ENCODE measurements at regions not wholly inside any gene's neighbourhood (a gene's known extent, or its start where the extent isn't known, plus 50 kb on each side); places are given as distances from the start of the nearest gene placed in this dataset.

DNA sequence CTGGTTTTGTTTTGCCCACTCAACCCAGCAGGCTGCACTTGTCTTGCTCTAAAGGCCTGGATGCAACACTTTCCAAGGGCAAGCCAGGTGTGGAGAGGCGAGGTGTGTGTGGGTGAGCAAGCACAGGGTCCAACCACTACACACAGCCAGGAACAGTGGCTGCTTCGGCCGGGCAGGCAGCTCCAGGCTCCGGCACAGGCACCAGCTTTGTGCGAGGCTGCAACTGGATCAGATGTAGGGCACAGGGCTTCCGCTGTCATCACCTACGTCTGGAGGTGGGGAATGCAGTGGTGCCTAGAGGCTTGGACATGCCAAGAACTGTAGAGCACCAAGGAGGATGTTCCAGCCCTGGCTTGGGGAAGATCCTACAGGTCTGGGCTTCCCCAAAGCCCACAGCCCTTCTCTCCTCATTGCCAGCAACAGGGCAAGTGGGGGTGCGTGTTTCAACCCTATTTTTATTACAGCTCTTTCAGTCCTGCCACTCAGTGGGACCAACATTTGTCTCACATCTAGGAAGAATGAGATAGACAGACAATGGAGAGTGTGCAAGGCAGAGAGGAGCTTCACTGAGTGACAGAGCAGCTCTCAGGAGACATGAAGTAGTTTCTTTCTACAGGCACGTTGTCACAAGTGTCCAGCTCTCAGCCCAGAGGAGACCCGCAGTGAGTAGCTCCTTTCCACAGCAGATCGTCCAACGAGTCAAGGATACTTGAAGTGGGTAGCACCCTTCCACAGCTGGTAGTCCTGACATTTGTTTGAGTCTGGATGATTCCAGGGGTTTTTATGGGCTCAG, 622.2 kb downstream of the CDH9 start:
- Histone ChIP-seq H3K9me3 (ENCODE audit: low read length) (peaks cover 22% of the 10 kb centered on the region), H3K27me3 (ENCODE audit: control insufficient read depth in 1 of 2, insufficient read depth in 2 of 2, low read length in 2 of 2) (no peaks in the 10 kb centered on the region), H3K4me3 (replicated peaks in 1 of 3; ENCODE audit: insufficient read depth in 1 of 3, low read depth in 2 of 3, low read length in 3 of 3) (no peak overlapping the region), H3K36me3 (replicated peaks in 1 of 2; ENCODE audit: control insufficient read depth in 1 of 2, insufficient read depth in 2 of 2, low read length in 2 of 2) (no peaks in the 10 kb centered on the region), H3K4me2 (ENCODE audit: low read depth, low read length) (no peak overlapping the region), H3K9ac (ENCODE audit: insufficient read depth, low read depth, low read length) (no peak overlapping the region), H3K79me2 (ENCODE audit: insufficient read depth, low read length) (no peaks in the 10 kb centered on the region), H3K4me1 (ENCODE audit: insufficient read depth, low read length) (no peaks in the 10 kb centered on the region), H3K27ac (ENCODE audit: extremely low read length, insufficient read depth, low read length) (no peak overlapping the region), H4K20me1 (ENCODE audit: insufficient read depth, low read length) (no peaks in the 10 kb centered on the region), H2AFZ (ENCODE audit: low read length) (no peak overlapping the region)
- no peak for ATAC-seq
- no peak for DNase-seq (ENCODE audit: low spot score)
- POLR2A ChIA-PET = no interaction called here
- no TSS peak for BruUV-seq (replicated peaks)
- CTCF ChIA-PET (ENCODE audit: low intra/inter-chr PET ratio, low total read pairs) = no interaction called here
- FAIRE-seq = no peak
- intact Hi-C loops (cut with micrococcal nuclease; ENCODE audit: unreplicated experiment) = no loop called here
- in situ Hi-C loops (cut with HindIII; ENCODE audit: extremely low pct_ligation_motif_present, low pct_unique_long_range_greater_than_20kb) = no loop called here
- 6% methylated on average over 8 of the region's 12 CpGs for WGBS (ENCODE audit: low lambda C conversion rate)
- TF ChIP-seq DPF2 (CRISPR knock-in tag; IDR thresholded peaks at IDR 0.05; ENCODE audit: borderline replicate concordance, low read depth) (no peak), KMT2A (CRISPR knock-in tag; IDR thresholded peaks at IDR 0.05) (no peak), ZFAT (CRISPR knock-in tag; conservative IDR thresholded peaks at IDR 0.05) (no peak)
- TF ChIP-seq, protein P1, sequence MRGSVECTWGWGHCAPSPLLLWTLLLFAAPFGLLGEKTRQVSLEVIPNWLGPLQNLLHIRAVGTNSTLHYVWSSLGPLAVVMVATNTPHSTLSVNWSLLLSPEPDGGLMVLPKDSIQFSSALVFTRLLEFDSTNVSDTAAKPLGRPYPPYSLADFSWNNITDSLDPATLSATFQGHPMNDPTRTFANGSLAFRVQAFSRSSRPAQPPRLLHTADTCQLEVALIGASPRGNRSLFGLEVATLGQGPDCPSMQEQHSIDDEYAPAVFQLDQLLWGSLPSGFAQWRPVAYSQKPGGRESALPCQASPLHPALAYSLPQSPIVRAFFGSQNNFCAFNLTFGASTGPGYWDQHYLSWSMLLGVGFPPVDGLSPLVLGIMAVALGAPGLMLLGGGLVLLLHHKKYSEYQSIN (CRISPR knock-in tag; IDR thresholded peaks at IDR 0.05; ENCODE audit: borderline replicate concordance) = no peak

DNA sequence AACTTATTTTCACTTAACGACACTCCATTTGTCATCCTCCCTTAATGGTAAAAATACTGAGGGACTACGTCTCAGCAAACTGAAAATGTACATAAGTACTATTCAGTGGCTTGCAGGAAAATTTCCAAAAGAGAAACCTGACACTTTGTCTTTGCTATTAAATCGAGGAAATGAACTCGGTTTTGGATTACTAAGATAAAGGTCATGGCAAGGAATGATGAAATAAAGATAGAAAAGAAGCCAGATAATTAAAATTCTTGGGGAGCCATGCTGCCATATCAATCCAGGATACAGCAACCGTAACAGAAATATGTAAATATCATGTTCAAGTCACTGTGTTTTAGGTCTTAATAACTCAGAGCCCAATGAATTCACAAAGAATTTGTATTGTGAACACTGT, 647.8 kb downstream of the CDH9 start:
- ATAC-seq = no peak
- Histone ChIP-seq H3K4me1 (ENCODE audit: insufficient read depth, low read length) (no peaks in the 10 kb centered on the region), H3K27me3 (ENCODE audit: control insufficient read depth in 1 of 2, insufficient read depth in 2 of 2, low read length in 2 of 2) (no peaks in the 10 kb centered on the region), H3K9me3 (ENCODE audit: low read length) (peaks cover 50% of the 10 kb centered on the region), H4K20me1 (ENCODE audit: insufficient read depth, low read length) (no peaks in the 10 kb centered on the region), H3K79me2 (ENCODE audit: insufficient read depth, low read length) (no peaks in the 10 kb centered on the region), H3K4me2 (ENCODE audit: low read depth, low read length) (no peak overlapping the region), H3K9ac (ENCODE audit: insufficient read depth, low read depth, low read length) (no peak overlapping the region), H2AFZ (ENCODE audit: low read length) (no peak overlapping the region), H3K27ac (ENCODE audit: extremely low read length, insufficient read depth, low read length) (no peak overlapping the region), H3K4me3 (replicated peaks in 1 of 3; ENCODE audit: insufficient read depth in 1 of 3, low read depth in 2 of 3, low read length in 3 of 3) (no peak overlapping the region), H3K36me3 (replicated peaks in 1 of 2; ENCODE audit: control insufficient read depth in 1 of 2, insufficient read depth in 2 of 2, low read length in 2 of 2) (no peaks in the 10 kb centered on the region)
- POLR2A ChIA-PET = no interaction called here
- FAIRE-seq = no peak
- in situ Hi-C loops (cut with HindIII; ENCODE audit: extremely low pct_ligation_motif_present, low pct_unique_long_range_greater_than_20kb) (no loop called here), intact Hi-C loops (cut with micrococcal nuclease; ENCODE audit: unreplicated experiment) (no loop called here)
- no peak for DNase-seq (ENCODE audit: low spot score)
- CTCF ChIA-PET (ENCODE audit: low intra/inter-chr PET ratio, low total read pairs) = no interaction called here
- 2% methylated on average over 5 of the region's 5 CpGs for WGBS (ENCODE audit: low lambda C conversion rate)
- no TSS peak for BruUV-seq (replicated peaks)
- TF ChIP-seq YEATS4 (CRISPR knock-in tag; IDR thresholded peaks at IDR 0.05; ENCODE audit: borderline replicate concordance) = no peak
- TF ChIP-seq SNAI1 (CRISPR knock-in tag; IDR thresholded peaks at IDR 0.05; ENCODE audit: borderline replicate concordance) = no peak
- no peak for TF ChIP-seq ZBTB3 (CRISPR knock-in tag; IDR thresholded peaks at IDR 0.05; ENCODE audit: borderline replicate concordance, low read depth)
- TF ChIP-seq NFYB (CRISPR knock-in tag; IDR thresholded peaks at IDR 0.05) = no peak
- TF ChIP-seq, protein P2, sequence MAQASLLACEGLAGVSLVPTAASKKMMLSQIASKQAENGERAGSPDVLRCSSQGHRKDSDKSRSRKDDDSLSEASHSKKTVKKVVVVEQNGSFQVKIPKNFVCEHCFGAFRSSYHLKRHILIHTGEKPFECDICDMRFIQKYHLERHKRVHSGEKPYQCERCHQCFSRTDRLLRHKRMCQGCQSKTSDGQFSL (CRISPR knock-in tag; IDR thresholded peaks at IDR 0.05) = no peak
- no peak for TF ChIP-seq SMAD9 (CRISPR knock-in tag; IDR thresholded peaks at IDR 0.05)
- TF ChIP-seq ZNF205 (CRISPR knock-in tag; IDR thresholded peaks at IDR 0.05) = no peak
- TF ChIP-seq, protein P3, sequence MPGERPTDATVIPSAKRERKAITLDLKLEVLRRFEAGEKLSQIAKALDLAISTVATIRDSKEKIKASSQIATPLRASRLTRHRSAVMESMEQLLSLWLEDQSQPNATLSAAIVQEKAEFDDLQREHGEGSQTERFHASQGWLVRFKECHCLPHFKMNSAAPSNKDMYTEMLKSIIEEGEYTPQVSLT (CRISPR knock-in tag; IDR thresholded peaks at IDR 0.05; ENCODE audit: borderline replicate concordance, low read depth) = no peak
- TF ChIP-seq ZNF354B (CRISPR knock-in tag; IDR thresholded peaks at IDR 0.05) = no peak
- TF ChIP-seq ETV6 (CRISPR knock-in tag; conservative IDR thresholded peaks at IDR 0.05) = no peak
- TF ChIP-seq GATA4 (IDR thresholded peaks at IDR 0.05; ENCODE audit: borderline replicate concordance, low read depth) = no peak
- no peak for TF ChIP-seq TRIM24 (CRISPR knock-in tag; IDR thresholded peaks at IDR 0.05)
- TF ChIP-seq ZSCAN30 (CRISPR knock-in tag; IDR thresholded peaks at IDR 0.05) = no peak
- no peak for TF ChIP-seq ZNF678 (CRISPR knock-in tag; IDR thresholded peaks at IDR 0.05)
